ENCODE measurements at regions not wholly inside any gene's neighbourhood (a gene's known extent, or its start where the extent isn't known, plus 50 kb on each side); places are given as distances from the start of the nearest gene placed in this dataset.

- DNase-seq, result no peak
- Histone ChIP-seq H3K4me1 (no peaks in the 10 kb centered on the region), H3K9me3 (no peaks in the 10 kb centered on the region), H3K36me3 (no peaks in the 10 kb centered on the region), H3K27me3 (no peaks in the 10 kb centered on the region), H3K27ac (no peak overlapping the region), H3K9ac (ENCODE audit: low read depth in 2 of 2, low read length in 2 of 2) (no peak overlapping the region), H3K4me3 (no peak overlapping the region)
- TF ChIP-seq, protein P1, sequence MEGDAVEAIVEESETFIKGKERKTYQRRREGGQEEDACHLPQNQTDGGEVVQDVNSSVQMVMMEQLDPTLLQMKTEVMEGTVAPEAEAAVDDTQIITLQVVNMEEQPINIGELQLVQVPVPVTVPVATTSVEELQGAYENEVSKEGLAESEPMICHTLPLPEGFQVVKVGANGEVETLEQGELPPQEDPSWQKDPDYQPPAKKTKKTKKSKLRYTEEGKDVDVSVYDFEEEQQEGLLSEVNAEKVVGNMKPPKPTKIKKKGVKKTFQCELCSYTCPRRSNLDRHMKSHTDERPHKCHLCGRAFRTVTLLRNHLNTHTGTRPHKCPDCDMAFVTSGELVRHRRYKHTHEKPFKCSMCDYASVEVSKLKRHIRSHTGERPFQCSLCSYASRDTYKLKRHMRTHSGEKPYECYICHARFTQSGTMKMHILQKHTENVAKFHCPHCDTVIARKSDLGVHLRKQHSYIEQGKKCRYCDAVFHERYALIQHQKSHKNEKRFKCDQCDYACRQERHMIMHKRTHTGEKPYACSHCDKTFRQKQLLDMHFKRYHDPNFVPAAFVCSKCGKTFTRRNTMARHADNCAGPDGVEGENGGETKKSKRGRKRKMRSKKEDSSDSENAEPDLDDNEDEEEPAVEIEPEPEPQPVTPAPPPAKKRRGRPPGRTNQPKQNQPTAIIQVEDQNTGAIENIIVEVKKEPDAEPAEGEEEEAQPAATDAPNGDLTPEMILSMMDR (IDR thresholded peaks at IDR 0.05), result no peak
- intact Hi-C loops (cut with DNase I), result no loop called here
Measured at GRCh38 chr18:25517881-25518715, 166.1 kb upstream of the ZNF521 start.

GRCh38 chr18:25516747-25517498 lies 165.0 kb upstream of the ZNF521 start:
- H3K27ac ChIP-seq, result no peak overlapping the region
- H3K4me1 ChIP-seq, result no peaks in the 10 kb centered on the region
- no peak overlapping the region for H3K4me3 ChIP-seq
- no peaks in the 10 kb centered on the region for H3K9me3 ChIP-seq
- intact Hi-C loops (cut with DNase I), result no loop called here
- TF ChIP-seq, protein P1 (IDR thresholded peaks at IDR 0.05), result no peak
- H3K36me3 ChIP-seq, result no peaks in the 10 kb centered on the region
- no peak overlapping the region for H3K9ac ChIP-seq (ENCODE audit: low read depth in 2 of 2, low read length in 2 of 2)
- no peak for DNase-seq
- H3K27me3 ChIP-seq, result no peaks in the 10 kb centered on the region

DNA sequence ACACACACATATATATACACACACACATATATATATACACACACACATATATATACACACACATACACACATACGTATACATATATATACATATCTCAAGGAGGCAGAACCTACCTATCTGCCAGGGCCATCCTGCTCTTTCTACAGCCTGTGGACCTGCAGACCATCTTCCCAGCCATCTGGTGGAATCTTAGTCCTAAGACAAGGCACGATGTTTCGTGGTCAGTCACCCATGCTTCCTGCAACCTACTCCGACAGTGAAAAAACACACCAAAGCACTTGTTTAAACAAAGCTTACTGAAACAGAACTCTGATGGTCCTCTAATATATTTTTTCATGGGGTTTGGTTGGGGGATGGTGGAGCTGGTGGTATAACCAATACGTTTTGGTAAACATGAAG lies 164.2 kb upstream of the ZNF521 start:
- no peak overlapping the region for H3K27ac ChIP-seq
- TF ChIP-seq, protein P1 (IDR thresholded peaks at IDR 0.05), result no peak
- H3K36me3 ChIP-seq, result no peaks in the 10 kb centered on the region
- DNase-seq, result no peak
- H3K27me3 ChIP-seq, result no peaks in the 10 kb centered on the region
- no peak overlapping the region for H3K9ac ChIP-seq (ENCODE audit: low read depth in 2 of 2, low read length in 2 of 2)
- intact Hi-C loops (cut with DNase I), result no loop called here
- H3K4me1 ChIP-seq, result no peaks in the 10 kb centered on the region
- no peaks in the 10 kb centered on the region for H3K9me3 ChIP-seq
- H3K4me3 ChIP-seq, result no peak overlapping the region

DNA sequence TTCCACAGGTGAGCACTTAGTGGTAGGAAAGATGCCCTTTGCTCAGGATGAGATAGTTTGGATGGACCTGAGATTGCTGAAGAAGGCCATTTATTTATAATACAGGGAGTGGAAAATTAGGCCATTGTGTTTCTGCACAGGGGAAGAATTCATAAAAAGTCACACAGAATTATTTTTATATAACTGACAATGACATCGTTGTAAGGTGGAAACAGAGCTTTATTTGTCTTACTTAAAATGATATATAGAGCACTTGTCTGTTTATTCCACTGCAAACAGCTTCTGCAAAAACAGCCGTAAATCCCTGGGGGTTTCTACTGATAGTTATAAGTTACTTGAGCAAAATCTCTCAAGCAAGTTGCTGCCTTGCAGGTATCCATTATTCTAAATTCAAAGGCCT lies 158.1 kb upstream of the ZNF521 start:
- TF ChIP-seq, protein P1 (IDR thresholded peaks at IDR 0.05), result no peak
- no peak for DNase-seq
- H3K36me3 ChIP-seq, result no peaks in the 10 kb centered on the region
- H3K9ac ChIP-seq (ENCODE audit: low read depth in 2 of 2, low read length in 2 of 2), result no peak overlapping the region
- intact Hi-C loops (cut with DNase I), result no loop called here
- H3K4me1 ChIP-seq, result no peaks in the 10 kb centered on the region
- H3K9me3 ChIP-seq, result no peaks in the 10 kb centered on the region
- no peak overlapping the region for H3K4me3 ChIP-seq
- no peak overlapping the region for H3K27ac ChIP-seq
- no peaks in the 10 kb centered on the region for H3K27me3 ChIP-seq

GRCh38 chr18:25503567-25504081 lies 151.7 kb upstream of the ZNF521 start:
- TF ChIP-seq, protein P1 (IDR thresholded peaks at IDR 0.05), result no peak
- Histone ChIP-seq H3K9ac (ENCODE audit: low read depth in 2 of 2, low read length in 2 of 2) (peak overlapping the region in 1 of 2 donors; percentile 1), H3K4me3 (peak overlapping the region; percentile 32), H3K9me3 (no peaks in the 10 kb centered on the region), H3K27me3 (no peaks in the 10 kb centered on the region), H3K4me1 (no peaks in the 10 kb centered on the region), H3K27ac (no peak overlapping the region), H3K36me3 (no peaks in the 10 kb centered on the region)
- peak; percentile 72 for DNase-seq
- intact Hi-C loops (cut with DNase I), result no loop called here

All from colonic mucosa (tissue), 4 donors.